ENCODE measurements at regions not wholly inside any gene's neighbourhood (a gene's known extent, or its start where the extent isn't known, plus 50 kb on each side); places are given as distances from the start of the nearest gene placed in this dataset.
"Not testable (repeated sequence)": the region's sequence is repeated elsewhere in the genome, so short reads cannot be mapped to it uniquely, and the experiment has no call there.

DNA sequence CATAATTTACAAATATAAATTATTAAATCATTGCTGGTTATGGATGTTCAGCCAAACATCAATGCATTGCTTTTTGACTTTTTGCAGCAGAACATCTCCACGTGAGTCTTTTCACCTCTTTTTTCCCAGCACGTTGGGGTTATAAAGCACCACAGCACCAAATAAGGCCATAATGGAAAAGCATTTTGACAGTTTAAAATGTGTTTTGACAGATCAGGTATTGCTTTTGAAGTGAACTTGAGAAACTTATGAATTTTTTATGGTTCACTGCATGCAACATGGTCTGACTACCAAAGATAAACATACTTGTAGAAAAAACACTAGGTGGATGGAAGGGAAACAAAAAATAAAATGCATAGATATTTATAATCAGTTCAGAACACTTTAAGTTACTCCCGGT, 622.4 kb downstream of the HTR1B start:
- peaks cover 12% of the 10 kb centered on the region for H3K9me3 Mint-ChIP-seq (ENCODE audit: low read depth)
- H3K36me3 Mint-ChIP-seq = no peaks in the 10 kb centered on the region
- DNase-seq (no peak), ATAC-seq (no peak)
- H3K4me3 Mint-ChIP-seq = no peak overlapping the region
- CTCF ChIA-PET = no interaction called here
- H3K4me1 Mint-ChIP-seq = no peaks in the 10 kb centered on the region
- H3K27ac Mint-ChIP-seq = no peak overlapping the region
- no peaks in the 10 kb centered on the region for H3K27me3 Mint-ChIP-seq

DNA sequence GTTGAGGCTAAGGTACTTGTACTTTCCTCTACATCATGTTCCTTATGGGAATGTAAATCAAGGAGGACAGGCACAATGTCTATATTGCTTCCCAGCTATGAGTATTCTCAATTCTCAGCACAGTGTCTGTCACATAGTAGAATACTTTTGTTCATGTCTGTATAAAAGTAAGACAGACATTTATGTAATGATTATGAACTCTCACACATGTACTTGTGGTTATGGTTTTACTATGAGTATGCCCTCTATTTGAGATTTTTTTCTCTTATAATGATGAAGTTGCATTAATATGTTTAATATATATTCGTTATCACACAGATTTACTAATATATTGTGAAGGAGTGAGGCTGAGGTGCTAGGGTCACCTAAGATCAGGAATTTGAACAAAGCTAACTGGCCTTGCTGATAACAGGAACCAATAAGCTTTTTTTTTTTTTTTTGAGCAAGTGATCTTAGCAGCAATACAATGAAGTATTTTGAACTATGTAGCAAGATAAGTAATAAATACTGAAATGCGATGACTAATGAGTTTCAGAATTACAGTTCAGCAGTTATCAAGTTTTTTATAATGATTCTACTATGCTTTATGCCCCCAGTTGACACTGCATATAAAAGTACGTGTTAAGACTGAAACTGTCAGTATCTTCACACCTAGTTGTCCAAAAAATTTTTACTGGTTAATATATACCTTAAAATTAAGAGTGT, 623.1 kb downstream of the HTR1B start:
- Mint-ChIP-seq H3K36me3 (no peaks in the 10 kb centered on the region), H3K4me3 (no peak overlapping the region), H3K27me3 (no peaks in the 10 kb centered on the region), H3K9me3 (ENCODE audit: low read depth) (peaks cover 10% of the 10 kb centered on the region), H3K27ac (no peak overlapping the region), H3K4me1 (no peaks in the 10 kb centered on the region)
- ATAC-seq = no peak
- CTCF ChIA-PET = no interaction called here
- DNase-seq = no peak

DNA sequence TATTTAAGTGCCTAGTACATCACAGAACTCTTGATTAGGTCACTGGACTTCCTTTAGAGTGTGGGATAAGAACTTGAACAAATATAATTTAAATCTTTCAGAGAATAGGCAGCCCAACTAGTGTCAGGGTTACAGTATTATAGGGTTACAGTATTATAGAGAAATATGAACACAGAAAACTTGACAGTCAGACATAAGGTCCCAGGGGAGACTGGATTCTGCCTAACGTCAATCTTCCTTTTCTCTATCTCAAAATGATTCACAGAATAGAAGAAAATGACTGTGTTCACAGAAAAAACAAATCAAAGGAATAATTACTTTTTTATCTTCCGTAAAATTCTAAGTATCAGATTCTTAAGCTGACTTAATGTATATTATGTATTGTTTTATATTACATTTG, 623.8 kb downstream of the HTR1B start:
- no peaks in the 10 kb centered on the region for H3K27me3 Mint-ChIP-seq
- H3K27ac Mint-ChIP-seq = no peak overlapping the region
- no peak for ATAC-seq
- CTCF ChIA-PET = no interaction called here
- no peaks in the 10 kb centered on the region for H3K4me1 Mint-ChIP-seq
- no peaks in the 10 kb centered on the region for H3K36me3 Mint-ChIP-seq
- DNase-seq = no peak
- H3K4me3 Mint-ChIP-seq = no peak overlapping the region
- peaks cover 10% of the 10 kb centered on the region for H3K9me3 Mint-ChIP-seq (ENCODE audit: low read depth)

DNA sequence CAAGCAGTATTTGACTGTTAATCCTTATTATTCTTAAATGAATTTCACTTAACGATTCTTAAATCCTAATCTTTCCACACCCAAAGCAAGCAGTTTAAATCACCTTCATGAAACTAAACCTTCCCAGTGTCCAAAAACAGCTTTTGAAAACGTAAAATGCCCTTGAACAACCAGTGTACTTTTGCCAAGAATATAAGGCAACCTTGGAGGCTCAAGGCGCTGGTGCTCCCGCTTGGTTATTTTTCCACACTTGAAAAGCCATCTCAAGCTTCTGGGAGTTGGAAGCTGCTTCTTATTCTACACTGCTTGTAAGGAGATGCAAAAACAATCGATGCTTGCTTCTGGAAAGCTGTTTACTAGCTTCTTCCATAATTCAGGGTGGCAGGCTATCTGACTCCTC, 625.7 kb downstream of the HTR1B start:
- CTCF ChIA-PET = no interaction called here
- ATAC-seq (no peak), DNase-seq (no peak)
- H3K9me3 Mint-ChIP-seq (ENCODE audit: low read depth) = peaks cover 5% of the 10 kb centered on the region
- no peaks in the 10 kb centered on the region for H3K4me1 Mint-ChIP-seq
- no peaks in the 10 kb centered on the region for H3K27me3 Mint-ChIP-seq
- no peak overlapping the region for H3K27ac Mint-ChIP-seq
- H3K4me3 Mint-ChIP-seq = no peak overlapping the region
- H3K36me3 Mint-ChIP-seq = no peaks in the 10 kb centered on the region

DNA sequence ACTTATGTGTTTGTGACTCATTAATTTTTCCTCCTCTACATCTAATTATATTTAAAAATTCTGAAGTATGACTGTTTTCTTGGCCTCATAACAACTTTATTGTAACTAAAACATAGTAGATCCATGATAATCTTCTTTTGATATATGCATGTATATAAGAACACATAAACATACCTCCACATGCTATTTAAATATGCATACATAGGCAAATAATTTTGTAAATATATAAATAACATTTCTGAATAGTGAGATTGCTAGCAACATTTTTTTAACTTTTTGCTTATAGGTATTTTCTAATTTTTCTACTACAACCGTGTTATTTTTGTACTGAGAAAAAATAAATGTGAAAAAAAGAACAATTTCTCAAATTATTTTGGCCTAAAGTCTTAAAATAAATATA, 627.6 kb downstream of the HTR1B start:
- Mint-ChIP-seq H3K4me3 (no peak overlapping the region), H3K27me3 (no peaks in the 10 kb centered on the region), H3K27ac (no peak overlapping the region), H3K9me3 (ENCODE audit: low read depth) (peaks cover 2% of the 10 kb centered on the region), H3K36me3 (no peaks in the 10 kb centered on the region), H3K4me1 (no peaks in the 10 kb centered on the region)
- CTCF ChIA-PET = no interaction called here
- ATAC-seq (no peak), DNase-seq (no peak)

DNA sequence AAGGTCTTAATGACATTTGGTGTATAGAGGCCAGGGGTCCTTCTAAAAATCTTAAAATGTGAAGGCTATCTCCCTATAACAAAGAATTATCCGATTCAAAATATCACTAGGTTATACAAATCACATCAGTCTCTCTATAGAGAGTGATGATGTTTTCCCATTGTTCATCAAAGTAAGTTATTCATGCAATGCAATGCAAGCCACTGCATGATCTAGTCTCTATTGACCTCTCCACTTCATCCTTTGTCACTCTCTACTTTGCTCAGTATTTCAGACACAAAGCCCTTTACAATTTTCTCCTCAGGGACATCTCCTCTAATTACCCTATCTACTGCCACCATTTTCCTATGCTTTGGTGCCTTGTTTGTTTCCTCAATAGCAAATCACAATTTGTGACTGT, 628.0 kb downstream of the HTR1B start:
- Mint-ChIP-seq H3K27ac (no peak overlapping the region), H3K4me3 (no peak overlapping the region), H3K4me1 (no peaks in the 10 kb centered on the region), H3K36me3 (no peaks in the 10 kb centered on the region), H3K27me3 (no peaks in the 10 kb centered on the region), H3K9me3 (ENCODE audit: low read depth) (peaks cover 2% of the 10 kb centered on the region)
- DNase-seq (no peak), ATAC-seq (no peak)
- CTCF ChIA-PET = no interaction called here

DNA sequence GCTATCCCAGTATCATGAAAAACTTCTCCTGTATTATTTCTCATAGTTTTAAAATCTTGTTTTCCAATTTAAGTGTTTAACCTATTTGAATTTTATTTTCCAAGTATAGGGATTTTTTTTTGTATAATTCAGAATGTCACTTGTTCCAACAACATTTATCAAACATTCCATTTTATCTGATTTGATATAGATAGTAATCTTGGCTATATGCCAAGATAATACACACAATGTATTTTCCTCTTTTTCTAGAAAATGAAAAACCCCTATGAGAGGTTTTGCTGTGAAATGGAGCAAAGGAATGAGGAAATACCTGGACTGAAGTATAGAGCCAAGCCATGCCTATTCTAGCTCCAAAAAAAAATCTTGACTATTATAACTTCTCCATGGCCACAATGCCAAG, 628.9 kb downstream of the HTR1B start:
- no peak overlapping the region for H3K27ac Mint-ChIP-seq
- H3K9me3 Mint-ChIP-seq (ENCODE audit: low read depth) = peaks cover 2% of the 10 kb centered on the region
- no peaks in the 10 kb centered on the region for H3K4me1 Mint-ChIP-seq
- ATAC-seq (no peak), DNase-seq (no peak)
- CTCF ChIA-PET = no interaction called here
- no peaks in the 10 kb centered on the region for H3K27me3 Mint-ChIP-seq
- no peaks in the 10 kb centered on the region for H3K36me3 Mint-ChIP-seq
- H3K4me3 Mint-ChIP-seq = no peak overlapping the region

DNA sequence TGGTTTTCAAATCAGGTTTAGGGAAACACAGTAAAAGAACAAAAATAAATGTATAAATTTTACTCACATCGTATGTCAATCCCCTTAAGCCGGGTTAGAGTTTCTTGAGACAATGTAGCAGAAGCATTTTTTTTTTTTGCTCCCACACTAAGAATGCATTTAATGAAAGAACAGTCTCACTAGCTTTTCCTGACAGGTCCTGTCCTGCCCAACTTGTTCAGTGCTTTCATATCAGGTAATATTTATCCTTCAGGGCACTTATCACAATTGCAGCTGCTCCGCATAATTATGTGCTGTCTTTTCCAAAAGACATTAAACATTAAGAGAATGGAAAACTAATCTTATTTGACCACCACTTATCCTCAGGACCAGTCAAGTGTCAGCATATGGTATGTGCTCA, 632.0 kb downstream of the HTR1B start:
- Mint-ChIP-seq H3K4me3 (no peak overlapping the region), H3K9me3 (ENCODE audit: low read depth) (no peaks in the 10 kb centered on the region), H3K4me1 (no peaks in the 10 kb centered on the region), H3K27me3 (no peaks in the 10 kb centered on the region), H3K36me3 (no peaks in the 10 kb centered on the region), H3K27ac (no peak overlapping the region)
- CTCF ChIA-PET = no interaction called here
- no peak for ATAC-seq
- no peak for DNase-seq

DNA sequence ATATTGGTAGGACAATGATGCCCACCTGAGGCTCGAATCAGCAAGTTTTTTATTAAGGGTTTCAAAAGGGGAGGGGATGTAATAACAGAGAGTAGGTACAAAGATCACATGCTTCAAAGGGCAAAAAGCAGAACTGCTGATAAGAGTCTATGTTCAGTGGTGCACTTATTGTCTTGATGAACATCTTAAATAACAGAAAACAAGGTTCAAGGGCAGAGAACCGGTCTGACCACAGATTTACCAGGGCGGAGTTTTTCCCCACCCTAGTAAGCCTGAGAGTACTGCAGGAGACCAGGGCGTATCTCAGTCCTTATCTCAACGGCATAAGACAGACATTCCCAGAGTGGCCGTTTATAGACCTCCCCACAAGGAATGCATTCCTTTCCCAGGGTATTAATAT, 639.7 kb downstream of the HTR1B start:
- DNase-seq, H3K4me1 Mint-ChIP-seq, CTCF ChIA-PET, ATAC-seq, H3K27me3 Mint-ChIP-seq, H3K4me3 Mint-ChIP-seq, H3K27ac Mint-ChIP-seq, H3K36me3 Mint-ChIP-seq: not testable (repeated sequence)
- H3K9me3 Mint-ChIP-seq (ENCODE audit: low read depth) = peaks cover 15% of the 10 kb centered on the region

DNA sequence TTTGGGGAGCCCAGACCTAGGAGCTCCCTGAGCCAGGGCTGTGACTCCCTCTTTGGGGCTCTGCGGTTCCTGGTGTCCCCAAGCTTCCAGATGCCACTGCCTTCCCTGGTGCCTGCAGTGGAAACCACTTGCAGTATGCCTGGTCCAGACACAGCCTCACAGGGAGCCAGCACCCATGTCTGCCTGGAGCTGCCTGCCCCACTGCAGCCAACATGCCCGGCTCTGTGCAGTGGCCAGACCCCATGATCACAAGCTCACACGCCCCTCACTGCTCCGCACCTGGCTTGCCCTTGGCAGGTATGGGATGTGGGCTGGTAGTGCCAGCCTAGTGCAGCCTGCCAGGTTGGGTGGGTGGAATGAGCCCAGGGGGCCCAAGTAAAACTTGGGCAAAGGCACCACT, 644.8 kb downstream of the HTR1B start:
- Mint-ChIP-seq H3K27ac (no peak overlapping the region), H3K27me3 (no peaks in the 10 kb centered on the region), H3K4me1 (no peaks in the 10 kb centered on the region), H3K9me3 (ENCODE audit: low read depth) (peaks cover 9% of the 10 kb centered on the region), H3K4me3 (no peak overlapping the region), H3K36me3 (no peaks in the 10 kb centered on the region)
- CTCF ChIA-PET = no interaction called here
- ATAC-seq (no peak), DNase-seq (no peak)

DNA sequence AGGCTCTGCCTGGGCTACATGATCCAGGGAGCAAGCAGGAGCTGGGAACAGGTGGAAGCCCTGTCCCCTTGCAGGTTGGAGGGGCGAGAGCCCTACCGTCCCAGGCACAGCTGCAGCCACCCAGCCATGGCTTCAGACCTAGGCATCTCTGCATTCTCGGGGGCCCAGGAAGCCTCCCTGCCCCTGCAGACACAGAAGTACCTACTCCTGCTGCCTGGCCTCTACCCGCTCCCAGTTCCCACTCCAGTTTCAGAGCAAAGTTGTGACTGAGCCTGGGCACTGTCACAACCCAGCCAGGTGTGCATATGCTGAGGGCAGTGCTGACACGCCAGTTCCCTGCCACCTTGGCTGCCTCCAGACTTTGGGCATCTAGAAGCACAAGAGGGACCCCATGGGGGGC, 645.9 kb downstream of the HTR1B start:
- no peak for ATAC-seq
- DNase-seq = no peak
- Mint-ChIP-seq H3K27ac (no peak overlapping the region), H3K4me3 (no peak overlapping the region), H3K27me3 (no peaks in the 10 kb centered on the region), H3K9me3 (ENCODE audit: low read depth) (peaks cover 7% of the 10 kb centered on the region), H3K4me1 (no peaks in the 10 kb centered on the region), H3K36me3 (no peaks in the 10 kb centered on the region)
- CTCF ChIA-PET = no interaction called here

DNA sequence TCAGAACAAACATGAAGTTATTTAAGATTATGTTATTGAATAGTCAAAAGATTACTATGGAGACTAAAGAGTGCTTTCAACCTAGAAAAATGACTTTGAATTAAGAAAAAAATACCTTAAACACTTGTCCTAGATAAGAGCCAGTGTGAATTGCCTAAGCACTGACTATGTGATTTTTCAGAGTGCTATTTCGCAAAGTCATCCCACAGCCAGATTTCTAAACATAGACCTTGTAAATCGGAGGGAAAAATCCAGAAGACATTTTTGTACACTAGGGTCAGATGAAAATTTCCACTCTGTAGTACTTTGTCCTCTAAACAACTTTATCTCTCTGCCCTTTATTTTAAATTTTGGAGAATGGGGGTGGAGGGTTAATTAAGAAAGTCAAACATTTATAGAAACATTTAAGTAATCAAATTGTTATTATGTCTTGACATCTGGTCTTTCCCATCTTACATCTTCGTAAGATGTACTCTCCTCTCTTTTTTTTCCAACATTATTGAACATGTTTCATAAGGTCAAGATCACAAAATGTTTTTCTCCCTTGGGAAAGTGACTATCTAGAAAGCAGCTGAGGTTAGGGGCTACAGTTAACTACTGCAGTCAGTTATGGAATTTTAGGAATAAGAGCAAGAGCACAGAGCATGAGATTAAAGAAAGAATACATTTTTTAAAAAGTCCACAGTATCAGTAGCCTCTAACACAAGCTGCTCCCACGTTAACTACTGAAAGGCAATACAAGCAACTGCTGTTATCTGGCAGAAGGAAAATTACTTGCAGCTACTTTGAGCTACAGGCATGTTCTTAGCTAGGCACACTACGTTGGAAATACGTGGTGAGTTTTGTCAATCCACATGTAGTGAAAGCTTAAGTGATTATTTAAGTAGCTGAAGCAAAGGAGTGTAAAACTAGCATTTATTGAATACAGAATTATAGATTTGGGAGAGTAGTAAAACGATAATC, 648.5 kb downstream of the HTR1B start:
- Mint-ChIP-seq H3K4me3 (no peak overlapping the region), H3K9me3 (ENCODE audit: low read depth) (peaks cover 2% of the 10 kb centered on the region), H3K27me3 (no peaks in the 10 kb centered on the region), H3K4me1 (no peaks in the 10 kb centered on the region), H3K27ac (no peak overlapping the region), H3K36me3 (no peaks in the 10 kb centered on the region)
- ATAC-seq (no peak), DNase-seq (no peak)
- CTCF ChIA-PET = no interaction called here

DNA sequence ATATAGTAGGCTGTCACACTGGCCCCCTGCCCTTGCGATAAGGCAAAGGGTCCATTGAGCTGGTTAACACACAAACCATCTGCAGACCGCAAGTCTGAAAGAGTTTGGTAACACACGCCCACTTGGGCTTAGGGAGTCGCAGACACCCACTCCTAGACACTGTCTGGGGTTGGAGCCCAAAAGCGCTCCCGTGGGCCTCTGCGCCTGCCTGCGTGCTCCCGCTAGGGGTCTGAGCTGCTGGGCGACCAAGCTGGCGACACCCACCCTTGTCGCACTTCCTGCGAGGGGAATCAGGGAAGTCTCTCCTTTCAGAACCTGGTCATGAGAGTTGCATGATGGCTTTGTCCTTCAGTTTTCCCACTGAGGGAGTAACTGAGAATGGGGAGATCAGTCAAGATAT, 653.0 kb downstream of the HTR1B start:
- DNase-seq (no peak), ATAC-seq (no peak)
- Mint-ChIP-seq H3K9me3 (ENCODE audit: low read depth) (peaks cover 2% of the 10 kb centered on the region), H3K4me3 (no peak overlapping the region), H3K4me1 (no peaks in the 10 kb centered on the region), H3K27ac (no peak overlapping the region), H3K27me3 (no peaks in the 10 kb centered on the region), H3K36me3 (no peaks in the 10 kb centered on the region)
- CTCF ChIA-PET = no interaction called here

DNA sequence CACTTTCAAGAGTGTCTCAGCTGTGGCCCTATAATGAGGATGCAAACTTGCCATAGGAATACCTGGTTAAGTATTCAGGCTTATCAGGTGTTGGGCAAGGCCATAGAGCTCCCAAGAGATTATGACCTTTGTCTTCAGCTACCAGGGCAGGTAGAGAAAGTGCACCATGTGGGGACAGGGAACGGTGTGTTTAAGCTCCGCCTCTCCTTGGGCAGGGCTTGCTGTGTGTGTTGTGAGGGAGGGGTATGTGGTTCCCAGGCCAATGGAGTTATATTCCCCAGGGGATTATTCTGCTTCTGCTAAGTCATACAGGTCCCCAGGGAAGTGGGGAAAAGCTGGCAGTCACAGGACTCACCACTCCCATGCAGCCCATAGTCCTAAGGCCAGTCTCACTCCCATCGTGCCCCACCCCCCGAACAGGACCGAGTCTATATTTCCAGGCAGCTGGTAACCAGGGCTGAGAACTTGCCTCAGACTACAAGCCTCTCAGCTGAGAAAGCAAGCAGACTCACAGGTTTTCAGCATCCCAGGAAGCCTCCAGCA, 660.2 kb downstream of the HTR1B start:
- no peaks in the 10 kb centered on the region for H3K27me3 Mint-ChIP-seq
- DNase-seq (no peak), ATAC-seq (no peak)
- no peak overlapping the region for H3K27ac Mint-ChIP-seq
- no peaks in the 10 kb centered on the region for H3K4me1 Mint-ChIP-seq
- peaks cover 2% of the 10 kb centered on the region for H3K9me3 Mint-ChIP-seq (ENCODE audit: low read depth)
- H3K4me3 Mint-ChIP-seq = no peak overlapping the region
- CTCF ChIA-PET = no interaction called here
- no peaks in the 10 kb centered on the region for H3K36me3 Mint-ChIP-seq

Data from activated CD8-positive, alpha-beta memory T cell treated with anti-CD3 and anti-CD28 coated beads, Interleukin-2, amount 10 ng/mL, durations not matched to agents 7 days and 5 days (primary cell).